Smooth muscle cell (in vitro differentiated cells): ENCODE measurements at regions not wholly inside any gene's neighbourhood (a gene's known extent, or its start where the extent isn't known, plus 50 kb on each side); places are given as distances from the start of the nearest gene placed in this dataset.

Experiments
- DNase-seq: peaks from one replicate; lab custom pipeline; 2025; ENCODE audit not compliant: unreplicated experiment; lab: John Stamatoyannopoulos, UW
- H2AFZ ChIP-seq: fragments of 200-600 bp; sonication (generic); 2 replicates; pipeline ENCODE4 v1.6.0; 2016; ENCODE audit warnings: antibody characterized with exemption, low read depth, mild to moderate bottlenecking
- H3F3A ChIP-seq: fragments of 200-600 bp; sonication (generic); 2 replicates; pipeline ENCODE4 v1.6.0; 2017; ENCODE audit warnings: antibody characterized with exemption, low read depth
- H3K27ac ChIP-seq: fragments of 200-600 bp; sonication (generic); 2 replicates; pipeline ENCODE4 v1.5.1; 2016; ENCODE audit warnings: low read depth, mild to moderate bottlenecking
- H3K27me3 ChIP-seq: fragments of 200-600 bp; sonication (generic); 2 replicates; pipeline ENCODE4 v1.6.1; 2016; ENCODE audit warnings: low read depth, mild to moderate bottlenecking
- H3K36me3 ChIP-seq: fragments of 200-600 bp; sonication (generic); 2 replicates; pipeline ENCODE4 v1.5.1; 2016; ENCODE audit warnings: low read depth
- H3K4me1 ChIP-seq: fragments of 200-600 bp; sonication (generic); 2 replicates; pipeline ENCODE4 v1.5.1; 2016; ENCODE audit warnings: low read depth
- H3K4me2 ChIP-seq: fragments of 200-600 bp; sonication (generic); 2 replicates; pipeline ENCODE4 v1.6.0; 2016; ENCODE audit warnings: mild to moderate bottlenecking
- H3K4me3 ChIP-seq: fragments of 200-600 bp; sonication (generic); 2 replicates; pipeline ENCODE4 v1.5.1; 2016; ENCODE audit warnings: mild to moderate bottlenecking
- H3K79me2 ChIP-seq: fragments of 200-600 bp; sonication (generic); 2 replicates; pipeline ENCODE4 v1.6.0; 2016; ENCODE audit warnings: low read depth, mild to moderate bottlenecking
- H3K9ac ChIP-seq: fragments of 200-600 bp; sonication (generic); 2 replicates; pipeline ENCODE4 v1.6.0; 2016; ENCODE audit warnings: low read depth
- H3K9me3 ChIP-seq: fragments of 200-600 bp; sonication (generic); replicated peaks from 2 replicates; pipeline ENCODE4 v1.5.1; 2016; ENCODE audit warnings: low read depth
- H4K20me1 ChIP-seq: fragments of 200-600 bp; sonication (generic); 2 replicates; pipeline ENCODE4 v1.6.0; 2016; ENCODE audit warnings: low read depth
- CTCF ChIP-seq: fragments of 200-600 bp; sonication (generic); IDR thresholded peaks from 2 replicates; pipeline ENCODE4 v1.5.1; 2017; ENCODE audit warnings: borderline replicate concordance, mild to moderate bottlenecking, antibody characterized with exemption; ENCODE audit not compliant: insufficient read depth, poor library complexity, severe bottlenecking
- WGBS: methylation state at CpG from one replicate; pipeline ENCODE4 v1.1.7; 2016; ENCODE audit warnings: low lambda C conversion rate; 5-methylcytosine and 5-hydroxymethylcytosine counted together

- no peak for TF ChIP-seq CTCF
- peaks cover 10% of the 10 kb centered on the region for H3K27me3 ChIP-seq
- no peaks in the 10 kb centered on the region for H3K9me3 ChIP-seq
- 51% methylated on average over 10 of the region's 10 CpGs for WGBS
- H3K27ac ChIP-seq: peak overlapping the region; percentile 11
- H2AFZ ChIP-seq: peak overlapping the region; percentile 19
- no peak overlapping the region for H3K4me3 ChIP-seq
- no peak for DNase-seq
- H3K4me2 ChIP-seq: peak overlapping the region; percentile 25
- no peaks in the 10 kb centered on the region for H3K36me3 ChIP-seq
- no peaks in the 10 kb centered on the region for H3K79me2 ChIP-seq
- H3K4me1 ChIP-seq: peaks cover 31% of the 10 kb centered on the region
- H3K9ac ChIP-seq: no peak overlapping the region
- no peaks in the 10 kb centered on the region for H4K20me1 ChIP-seq
- peaks cover 5% of the 10 kb centered on the region for H3F3A ChIP-seq
Measured at GRCh38 chr1:181179279-181179986, 90.9 kb downstream of the IER5 start.

- Histone ChIP-seq H3K27me3 (peaks cover 12% of the 10 kb centered on the region), H3K27ac (peak overlapping the region; percentile 11), H3K4me3 (no peak overlapping the region), H3K9me3 (no peaks in the 10 kb centered on the region), H3K36me3 (no peaks in the 10 kb centered on the region), H4K20me1 (no peaks in the 10 kb centered on the region), H3K79me2 (no peaks in the 10 kb centered on the region), H3F3A (peaks cover 5% of the 10 kb centered on the region), H3K4me2 (peak overlapping the region; percentile 25), H2AFZ (peak overlapping the region; percentile 19), H3K4me1 (peaks cover 31% of the 10 kb centered on the region), H3K9ac (peak overlapping the region; percentile 19)
- WGBS: 14% methylated on average over 6 of the region's 6 CpGs
- TF ChIP-seq CTCF: no peak
- peak; percentile 11 for DNase-seq
Measured at GRCh38 chr1:181179987-181180365, 91.5 kb downstream of the IER5 start.

- no peaks in the 10 kb centered on the region for H3K79me2 ChIP-seq
- peak overlapping the region; percentile 11 for H3K27ac ChIP-seq
- 59% methylated on average over 11 of the region's 11 CpGs for WGBS
- no peaks in the 10 kb centered on the region for H4K20me1 ChIP-seq
- peak overlapping the region; percentile 19 for H3K9ac ChIP-seq
- peaks cover 5% of the 10 kb centered on the region for H3F3A ChIP-seq
- H2AFZ ChIP-seq: peak overlapping the region; percentile 19
- H3K36me3 ChIP-seq: no peaks in the 10 kb centered on the region
- no peak for TF ChIP-seq CTCF
- H3K4me2 ChIP-seq: peak overlapping the region; percentile 25
- H3K4me3 ChIP-seq: no peak overlapping the region
- peaks cover 15% of the 10 kb centered on the region for H3K27me3 ChIP-seq
- no peak for DNase-seq
- no peaks in the 10 kb centered on the region for H3K9me3 ChIP-seq
- peaks cover 31% of the 10 kb centered on the region for H3K4me1 ChIP-seq
Measured at GRCh38 chr1:181180407-181181031, 92.0 kb downstream of the IER5 start.
